ENCODE measurements at regions not wholly inside any gene's neighbourhood (a gene's known extent, or its start where the extent isn't known, plus 50 kb on each side); places are given as distances from the start of the nearest gene placed in this dataset.
"Not testable (repeated sequence)": the region's sequence is repeated elsewhere in the genome, so short reads cannot be mapped to it uniquely, and the experiment has no call there.

- ATAC-seq (ENCODE audit: low read depth) = no peak
- Mint-ChIP-seq H3K4me1 (no peaks in the 10 kb centered on the region), H3K4me3 (no peak overlapping the region), H3K27me3 (no peaks in the 10 kb centered on the region), H3K27ac (no peak overlapping the region), H3K9me3 (no peaks in the 10 kb centered on the region), H3K36me3 (no peaks in the 10 kb centered on the region)
- POLR2A ChIA-PET = no interaction called here
- DNase-seq = no peak
Measured at GRCh38 chrX:145393702-145394235, 146.5 kb downstream of the SPANXN1 start.

- ATAC-seq (ENCODE audit: low read depth) (no peak), DNase-seq (no peak)
- Mint-ChIP-seq H3K27me3 (no peaks in the 10 kb centered on the region), H3K36me3 (no peaks in the 10 kb centered on the region), H3K4me1 (no peaks in the 10 kb centered on the region), H3K4me3 (no peak overlapping the region), H3K27ac (no peak overlapping the region), H3K9me3 (no peaks in the 10 kb centered on the region)
- POLR2A ChIA-PET = no interaction called here
Measured at GRCh38 chrX:145394344-145394743, 147.0 kb downstream of the SPANXN1 start.

GRCh38 chrX:145396612-145397011, 149.3 kb downstream of the SPANXN1 start:
- POLR2A ChIA-PET = no interaction called here
- no peaks in the 10 kb centered on the region for H3K9me3 Mint-ChIP-seq
- H3K4me1 Mint-ChIP-seq = no peaks in the 10 kb centered on the region
- no peaks in the 10 kb centered on the region for H3K27me3 Mint-ChIP-seq
- H3K27ac Mint-ChIP-seq = no peak overlapping the region
- H3K4me3 Mint-ChIP-seq = no peak overlapping the region
- DNase-seq (no peak), ATAC-seq (ENCODE audit: low read depth) (no peak)
- H3K36me3 Mint-ChIP-seq = no peaks in the 10 kb centered on the region

GRCh38 chrX:145405012-145405411, 157.7 kb downstream of the SPANXN1 start:
- Mint-ChIP-seq H3K4me1 (no peaks in the 10 kb centered on the region), H3K36me3 (no peaks in the 10 kb centered on the region), H3K9me3 (no peaks in the 10 kb centered on the region), H3K27ac (no peak overlapping the region), H3K27me3 (no peaks in the 10 kb centered on the region), H3K4me3 (no peak overlapping the region)
- POLR2A ChIA-PET = no interaction called here
- ATAC-seq (ENCODE audit: low read depth) (no peak), DNase-seq (no peak)

GRCh38 chrX:145410622-145411021, 163.3 kb downstream of the SPANXN1 start:
- Mint-ChIP-seq H3K27me3 (no peaks in the 10 kb centered on the region), H3K4me3 (no peak overlapping the region), H3K9me3 (no peaks in the 10 kb centered on the region), H3K36me3 (no peaks in the 10 kb centered on the region), H3K4me1 (no peaks in the 10 kb centered on the region), H3K27ac (no peak overlapping the region)
- no peak for ATAC-seq (ENCODE audit: low read depth)
- DNase-seq = no peak
- POLR2A ChIA-PET = no interaction called here

GRCh38 chrX:145436211-145436610, 188.9 kb downstream of the SPANXN1 start:
- DNase-seq; H3K27me3 Mint-ChIP-seq; H3K36me3 Mint-ChIP-seq; H3K4me1 Mint-ChIP-seq; H3K9me3 Mint-ChIP-seq; POLR2A ChIA-PET; H3K4me3 Mint-ChIP-seq; H3K27ac Mint-ChIP-seq; ATAC-seq (ENCODE audit: low read depth): not testable (repeated sequence)

- Mint-ChIP-seq H3K9me3 (peaks cover 1% of the 10 kb centered on the region), H3K4me3 (no peak overlapping the region), H3K4me1 (no peaks in the 10 kb centered on the region), H3K27me3 (no peaks in the 10 kb centered on the region), H3K27ac (no peak overlapping the region), H3K36me3 (no peaks in the 10 kb centered on the region)
- ATAC-seq (ENCODE audit: low read depth) = no peak
- POLR2A ChIA-PET = no interaction called here
- DNase-seq = no peak
Measured at GRCh38 chrX:145464650-145465049, 217.3 kb downstream of the SPANXN1 start.

- no peaks in the 10 kb centered on the region for H3K9me3 Mint-ChIP-seq
- ATAC-seq (ENCODE audit: low read depth) (no peak), DNase-seq (no peak)
- no peaks in the 10 kb centered on the region for H3K27me3 Mint-ChIP-seq
- POLR2A ChIA-PET = no interaction called here
- H3K36me3 Mint-ChIP-seq = no peaks in the 10 kb centered on the region
- H3K27ac Mint-ChIP-seq = no peak overlapping the region
- no peak overlapping the region for H3K4me3 Mint-ChIP-seq
- H3K4me1 Mint-ChIP-seq = no peaks in the 10 kb centered on the region
Measured at GRCh38 chrX:145475725-145476124, 228.4 kb downstream of the SPANXN1 start.

GRCh38 chrX:145484740-145485139, 237.4 kb downstream of the SPANXN1 start:
- Mint-ChIP-seq H3K4me3 (no peak overlapping the region), H3K4me1 (no peaks in the 10 kb centered on the region), H3K27me3 (no peaks in the 10 kb centered on the region), H3K36me3 (no peaks in the 10 kb centered on the region), H3K27ac (no peak overlapping the region), H3K9me3 (no peaks in the 10 kb centered on the region)
- no peak for DNase-seq
- ATAC-seq (ENCODE audit: low read depth) = no peak
- POLR2A ChIA-PET = no interaction called here

- Mint-ChIP-seq H3K9me3 (no peaks in the 10 kb centered on the region), H3K27me3 (no peaks in the 10 kb centered on the region), H3K4me3 (no peak overlapping the region), H3K27ac (no peak overlapping the region), H3K4me1 (no peaks in the 10 kb centered on the region), H3K36me3 (no peaks in the 10 kb centered on the region)
- DNase-seq = no peak
- ATAC-seq (ENCODE audit: low read depth) = no peak
- POLR2A ChIA-PET = no interaction called here
Measured at GRCh38 chrX:145502670-145503069, 255.4 kb downstream of the SPANXN1 start.

GRCh38 chrX:145506214-145506613, 258.9 kb downstream of the SPANXN1 start:
- POLR2A ChIA-PET = no interaction called here
- no peak for ATAC-seq (ENCODE audit: low read depth)
- no peaks in the 10 kb centered on the region for H3K27me3 Mint-ChIP-seq
- no peaks in the 10 kb centered on the region for H3K4me1 Mint-ChIP-seq
- no peak for DNase-seq
- H3K4me3 Mint-ChIP-seq = no peak overlapping the region
- no peak overlapping the region for H3K27ac Mint-ChIP-seq
- peaks cover 1% of the 10 kb centered on the region for H3K9me3 Mint-ChIP-seq
- H3K36me3 Mint-ChIP-seq = no peaks in the 10 kb centered on the region

- POLR2A ChIA-PET = no interaction called here
- ATAC-seq (ENCODE audit: low read depth) (no peak), DNase-seq (no peak)
- Mint-ChIP-seq H3K36me3 (no peaks in the 10 kb centered on the region), H3K4me1 (no peaks in the 10 kb centered on the region), H3K9me3 (peaks cover 1% of the 10 kb centered on the region), H3K4me3 (no peak overlapping the region), H3K27ac (no peak overlapping the region), H3K27me3 (no peaks in the 10 kb centered on the region)
Measured at GRCh38 chrX:145524931-145525330, 277.6 kb downstream of the SPANXN1 start.

GRCh38 chrX:145532176-145532780, 285.0 kb downstream of the SPANXN1 start:
- peaks cover 4% of the 10 kb centered on the region for H3K9me3 Mint-ChIP-seq
- H3K4me3 Mint-ChIP-seq = no peak overlapping the region
- H3K36me3 Mint-ChIP-seq = no peaks in the 10 kb centered on the region
- H3K27me3 Mint-ChIP-seq = no peaks in the 10 kb centered on the region
- DNase-seq = no peak
- POLR2A ChIA-PET = no interaction called here
- H3K27ac Mint-ChIP-seq = no peak overlapping the region
- no peaks in the 10 kb centered on the region for H3K4me1 Mint-ChIP-seq
- ATAC-seq (ENCODE audit: low read depth) = no peak

- Mint-ChIP-seq H3K27ac (no peak overlapping the region), H3K4me3 (no peak overlapping the region), H3K36me3 (no peaks in the 10 kb centered on the region), H3K4me1 (no peaks in the 10 kb centered on the region), H3K9me3 (peaks cover 4% of the 10 kb centered on the region), H3K27me3 (no peaks in the 10 kb centered on the region)
- no peak for ATAC-seq (ENCODE audit: low read depth)
- POLR2A ChIA-PET = no interaction called here
- no peak for DNase-seq
Measured at GRCh38 chrX:145533534-145533933, 284.1 kb upstream of the SLITRK2 start.

- ATAC-seq (ENCODE audit: low read depth) (no peak), DNase-seq (no peak)
- Mint-ChIP-seq H3K27ac (no peak overlapping the region), H3K4me1 (no peaks in the 10 kb centered on the region), H3K4me3 (no peak overlapping the region), H3K36me3 (no peaks in the 10 kb centered on the region), H3K27me3 (no peaks in the 10 kb centered on the region), H3K9me3 (no peaks in the 10 kb centered on the region)
- POLR2A ChIA-PET = no interaction called here
Measured at GRCh38 chrX:145549496-145549895, 268.1 kb upstream of the SLITRK2 start.
